22Rv1 (cell line): ENCODE measurements at regions not wholly inside any gene's neighbourhood (a gene's known extent, or its start where the extent isn't known, plus 50 kb on each side); places are given as distances from the start of the nearest gene placed in this dataset.

Source experiments
- CTCF ChIP-seq: fragments of 450-650 bp; IDR thresholded peaks from 2 replicates; pipeline ENCODE4 v1.5.1; 2017; ENCODE audit warnings: mild to moderate bottlenecking
- ZFX ChIP-seq: fragments of 450-650 bp; IDR thresholded peaks from 2 replicates; pipeline ENCODE4 v1.6.1; 2017; ENCODE audit warnings: antibody characterized with exemption, borderline replicate concordance

DNA sequence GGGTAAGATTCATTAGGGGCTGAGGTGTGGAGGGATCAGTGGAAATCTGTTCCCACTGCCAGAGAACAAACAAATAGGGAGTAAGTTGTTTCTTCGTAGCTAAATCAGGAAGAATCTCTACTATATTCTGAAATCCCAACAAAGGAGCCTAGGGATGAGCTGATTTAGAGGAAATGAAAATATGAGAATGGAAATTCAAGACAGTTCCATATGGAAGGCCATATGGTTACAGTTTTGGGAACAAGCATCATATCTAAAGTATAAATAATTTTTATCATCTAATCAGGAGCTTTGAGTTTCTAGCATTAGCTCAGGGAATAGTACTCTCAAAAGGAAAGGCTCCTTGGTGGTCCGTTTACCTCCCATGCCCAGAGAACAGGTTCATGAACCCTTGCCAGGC, 218.2 kb downstream of the AASDH start:
- no peak for TF ChIP-seq CTCF
- TF ChIP-seq ZFX = no peak
